Neuronal stem cell (in vitro differentiated cells): ENCODE measurements at regions not wholly inside any gene's neighbourhood (a gene's known extent, or its start where the extent isn't known, plus 50 kb on each side); places are given as distances from the start of the nearest gene placed in this dataset.
"Not testable (repeated sequence)": the region's sequence is repeated elsewhere in the genome, so short reads cannot be mapped to it uniquely, and the experiment has no call there.

Experiments
- DNase-seq: peaks from one replicate; pipeline ENCODE4 v3.0.0-alpha.2; 2013; ENCODE audit warnings: low spot score
- H2AFZ ChIP-seq: one replicate; pipeline ENCODE4 v1.6.1; 2013; ENCODE audit warnings: mild to moderate bottlenecking, low read length, inconsistent platforms
- H2AK5ac ChIP-seq: 2 replicates; pipeline ENCODE4 v1.6.1; 2013; ENCODE audit warnings: low read depth, mild to moderate bottlenecking, inconsistent platforms, low read length, moderate library complexity, mixed read lengths
- H2BK120ac ChIP-seq: 2 replicates; pipeline ENCODE4 v1.6.1; 2013; ENCODE audit warnings: low read depth, mild to moderate bottlenecking, inconsistent platforms, low read length, moderate library complexity, mixed read lengths
- H2BK12ac ChIP-seq: one replicate; pipeline ENCODE4 v1.6.1; 2013; ENCODE audit warnings: low read length, inconsistent platforms
- H2BK15ac ChIP-seq: 2 replicates; pipeline ENCODE4 v1.6.1; 2013; ENCODE audit warnings: mild to moderate bottlenecking, low read length, inconsistent platforms, mixed read lengths
- H2BK5ac ChIP-seq: one replicate; pipeline ENCODE4 v1.6.1; 2013; ENCODE audit warnings: inconsistent platforms, mild to moderate bottlenecking, low read length, moderate library complexity
- H3K14ac ChIP-seq: one replicate; pipeline ENCODE4 v1.6.1; 2013; ENCODE audit warnings: low read length, inconsistent platforms
- H3K18ac ChIP-seq: 2 replicates; pipeline ENCODE4 v1.6.1; 2013; ENCODE audit warnings: low read length, inconsistent platforms
- H3K23ac ChIP-seq: 2 replicates; pipeline ENCODE4 v1.6.1; 2013; ENCODE audit warnings: low read depth, mild to moderate bottlenecking, mixed read lengths, low read length, inconsistent platforms; ENCODE audit not compliant: poor library complexity
- H3K27ac ChIP-seq: replicated peaks from 3 replicates; pipeline ENCODE4 v1.5.1; 2013; ENCODE audit warnings: low read length, inconsistent platforms
- H3K27me3 ChIP-seq, 3 experiments: 2 replicates each; pipeline ENCODE4 v1.6.1; 2013; ENCODE audit warnings: low read length in 3 of 3, mild to moderate bottlenecking in 2 of 3, inconsistent platforms in 1 of 3, low read depth in 1 of 3, mixed read lengths in 1 of 3, moderate library complexity in 1 of 3; ENCODE audit not compliant: control insufficient read depth in 3 of 3, insufficient read depth in 3 of 3
- H3K36me3 ChIP-seq, 2 donors: replicated peaks in 1 of 2; 2 replicates each; pipeline ENCODE4 v1.6.1; 2013; ENCODE audit warnings: low read length in 2 of 2; ENCODE audit not compliant: control insufficient read depth in 2 of 2, insufficient read depth in 2 of 2
- H3K4ac ChIP-seq: 2 replicates; pipeline ENCODE4 v1.6.1; 2013; ENCODE audit warnings: inconsistent platforms, mild to moderate bottlenecking, low read length, moderate library complexity
- H3K4me1 ChIP-seq, 2 donors: 1 replicate in 1 of 2; 2 replicates in 1 of 2; pipeline ENCODE4 v1.6.1; 2013; ENCODE audit warnings: low read length in 2 of 2, low read depth in 1 of 2; ENCODE audit not compliant: control insufficient read depth in 2 of 2, insufficient read depth in 1 of 2
- H3K4me2 ChIP-seq: one replicate; pipeline ENCODE4 v1.6.1; 2013; ENCODE audit warnings: mild to moderate bottlenecking, low read length, inconsistent platforms; ENCODE audit not compliant: insufficient read depth, poor library complexity, severe bottlenecking
- H3K4me3 ChIP-seq, 2 donors: 2 replicates each; pipeline ENCODE4 v1.5.1; 2013; ENCODE audit warnings: low read length in 2 of 2, mild to moderate bottlenecking in 2 of 2, inconsistent platforms in 1 of 2, moderate library complexity in 1 of 2
- H3K79me1 ChIP-seq: one replicate; pipeline ENCODE4 v1.6.1; 2013; ENCODE audit warnings: low read depth, mild to moderate bottlenecking, inconsistent platforms, low read length, moderate library complexity
- H3K9ac ChIP-seq: one replicate; pipeline ENCODE4 v1.6.1; 2013; ENCODE audit warnings: mild to moderate bottlenecking, low read depth, low read length, inconsistent platforms; ENCODE audit not compliant: poor library complexity
- H3K9me3 ChIP-seq, 2 donors: replicated peaks in 1 of 2; 2 replicates each; pipeline versions ENCODE3 to v1.6.1; 2013; ENCODE audit warnings: low read length in 2 of 2, mild to moderate bottlenecking in 2 of 2, inconsistent platforms in 1 of 2, low read depth in 1 of 2, mixed read lengths in 1 of 2, moderate library complexity in 1 of 2; ENCODE audit not compliant: control insufficient read depth in 2 of 2, insufficient read depth in 1 of 2
- H4K8ac ChIP-seq: one replicate; pipeline ENCODE4 v1.6.1; 2013; ENCODE audit warnings: low read depth, mild to moderate bottlenecking, inconsistent platforms, low read length, moderate library complexity
- H4K91ac ChIP-seq: one replicate; pipeline ENCODE4 v1.6.1; 2013; ENCODE audit warnings: low read length, low read depth, mild to moderate bottlenecking, inconsistent platforms; ENCODE audit not compliant: poor library complexity
- WGBS, 2 donors: extraction: QIAGEN DNeasy Blood & Tissue Kit; methylation state at CpG; one replicate each; pipeline ENCODE4 v1.1.7; 2013; ENCODE audit warnings: missing lambda C conversion rate in 2 of 2, mixed read lengths in 1 of 2; ENCODE audit not compliant: insufficient read length in 2 of 2, insufficient replicate concordance in 1 of 2; ENCODE audit errors: extremely low coverage in 2 of 2; 5-methylcytosine and 5-hydroxymethylcytosine counted together

DNA sequence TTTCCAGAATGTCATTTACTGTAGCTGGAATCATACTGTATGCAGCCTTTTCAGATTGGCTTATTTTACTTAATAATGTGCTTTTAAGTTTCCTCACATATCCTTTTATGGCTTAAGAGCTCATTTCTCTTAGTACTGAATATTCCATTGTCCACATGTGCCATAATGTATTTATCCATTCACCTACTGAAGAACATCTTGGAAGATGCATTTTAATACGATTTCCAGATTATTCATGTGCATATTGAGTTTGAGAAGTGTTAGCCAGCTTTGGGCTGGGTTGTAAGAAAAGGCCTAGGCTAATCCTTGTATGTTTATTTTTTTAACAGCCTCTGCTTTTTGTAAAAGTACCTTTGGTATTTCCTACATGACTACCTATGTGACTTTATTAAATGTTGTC is 109.3 kb upstream of the MDFIC start:
- no peak overlapping the region for H2BK5ac ChIP-seq
- H3K9ac ChIP-seq = no peak overlapping the region
- no peak overlapping the region for H4K8ac ChIP-seq
- H3K18ac ChIP-seq = no peak overlapping the region
- no peak overlapping the region for H2AK5ac ChIP-seq
- H3K14ac ChIP-seq = no peak overlapping the region
- H3K4me3 ChIP-seq = no peak overlapping the region
- H4K91ac ChIP-seq = no peak overlapping the region
- no peak overlapping the region for H2AFZ ChIP-seq
- H3K9me3 ChIP-seq = no peaks in the 10 kb centered on the region
- no peak overlapping the region for H3K27ac ChIP-seq
- no peak overlapping the region for H3K23ac ChIP-seq
- H3K27me3 ChIP-seq = no peaks in the 10 kb centered on the region
- WGBS, 2 donors = no CpG with 5 or more reads among the region's 1 CpG
- no peaks in the 10 kb centered on the region for H3K4me1 ChIP-seq
- no peak for DNase-seq
- no peak overlapping the region for H2BK15ac ChIP-seq
- H3K36me3 ChIP-seq = no peaks in the 10 kb centered on the region
- H2BK120ac ChIP-seq = no peak overlapping the region
- H3K4ac ChIP-seq = no peak overlapping the region
- no peak overlapping the region for H3K4me2 ChIP-seq
- no peak overlapping the region for H2BK12ac ChIP-seq
- no peaks in the 10 kb centered on the region for H3K79me1 ChIP-seq

DNA sequence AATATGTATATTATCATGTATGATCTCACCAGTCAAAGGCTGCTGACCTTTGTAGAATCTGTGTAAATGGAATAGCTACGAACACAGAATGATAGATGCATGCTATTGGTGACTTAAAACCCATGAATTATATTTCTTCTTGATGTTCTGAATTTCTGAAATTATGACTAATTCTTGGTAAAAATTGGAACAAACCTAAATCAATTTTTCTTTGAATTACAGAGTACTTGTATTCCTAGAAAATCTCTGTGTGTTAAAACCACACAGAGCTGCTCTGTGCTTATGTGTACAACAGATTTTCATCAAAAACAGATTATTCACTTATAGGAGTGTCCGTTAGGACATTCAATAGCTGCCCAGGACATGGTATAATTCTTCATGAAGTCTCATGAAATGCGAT is 108.3 kb upstream of the MDFIC start:
- Histone ChIP-seq H2BK5ac (no peak overlapping the region), H3K9ac (no peak overlapping the region), H3K4me2 (no peak overlapping the region), H3K14ac (no peak overlapping the region), H3K9me3 (no peaks in the 10 kb centered on the region), H3K36me3 (no peaks in the 10 kb centered on the region), H3K4ac (no peak overlapping the region), H3K79me1 (no peaks in the 10 kb centered on the region), H2BK12ac (no peak overlapping the region), H3K18ac (no peak overlapping the region), H2AFZ (no peak overlapping the region), H3K23ac (no peak overlapping the region), H3K27me3 (no peaks in the 10 kb centered on the region), H3K4me1 (no peaks in the 10 kb centered on the region), H2BK15ac (no peak overlapping the region), H2BK120ac (no peak overlapping the region), H3K27ac (no peak overlapping the region), H3K4me3 (no peak overlapping the region), H4K91ac (no peak overlapping the region), H4K8ac (no peak overlapping the region), H2AK5ac (no peak overlapping the region)
- no peak for DNase-seq
- WGBS, 2 donors = no CpG with 5 or more reads among the region's 3 CpGs

DNA sequence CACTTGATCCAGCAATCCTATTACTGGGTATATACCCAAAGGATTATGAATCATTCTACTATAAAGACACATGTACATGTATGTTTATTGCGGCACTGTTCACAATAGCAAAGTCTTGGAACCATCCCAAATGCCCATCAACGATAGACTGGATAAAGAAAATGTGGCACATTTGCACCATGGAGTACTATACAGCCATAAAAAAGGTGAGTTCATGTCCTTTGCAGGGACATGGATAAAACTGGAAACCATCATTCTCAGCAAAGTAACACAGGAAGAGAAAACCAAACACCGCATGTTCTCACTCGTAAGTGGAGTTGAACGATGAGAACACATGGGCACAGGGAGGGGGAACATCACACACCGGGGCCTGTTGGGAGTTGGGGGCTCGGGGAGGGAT is 104.9 kb upstream of the MDFIC start:
- not testable (repeated sequence) for H3K14ac ChIP-seq, H3K4me3 ChIP-seq, H4K91ac ChIP-seq, H3K9me3 ChIP-seq, H2AK5ac ChIP-seq, H3K4me1 ChIP-seq, H2BK12ac ChIP-seq, H3K18ac ChIP-seq, H2BK120ac ChIP-seq, H2BK5ac ChIP-seq, DNase-seq, H3K4ac ChIP-seq, H4K8ac ChIP-seq, H3K27me3 ChIP-seq, H3K79me1 ChIP-seq, H3K27ac ChIP-seq, H2AFZ ChIP-seq, H3K23ac ChIP-seq, H3K4me2 ChIP-seq, H3K9ac ChIP-seq, H3K36me3 ChIP-seq, H2BK15ac ChIP-seq
- WGBS, 2 donors = no CpG with 5 or more reads among the region's 7 CpGs

DNA sequence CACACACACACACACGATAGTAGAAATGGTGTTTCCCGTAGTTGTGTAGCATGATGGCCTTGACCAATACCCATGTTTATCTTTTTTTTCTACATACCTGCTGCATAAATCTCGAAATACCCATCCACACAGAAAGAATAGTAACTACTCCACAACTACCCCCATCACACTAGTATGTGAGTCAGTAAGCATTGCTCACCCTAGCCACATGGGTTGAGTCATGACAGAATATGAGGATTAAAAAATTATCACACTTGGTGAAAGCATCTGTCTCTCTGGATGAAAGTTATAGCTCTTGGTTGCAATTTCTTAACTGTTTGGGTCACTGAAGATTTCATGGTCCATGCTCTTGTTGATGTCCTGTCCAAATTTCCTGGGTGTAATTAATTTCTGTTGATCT is 103.4 kb upstream of the MDFIC start:
- H3K27ac ChIP-seq = no peak overlapping the region

More for the DNA sequence above, 103.4 kb upstream of the MDFIC start:
- H2BK5ac ChIP-seq = no peak overlapping the region
- no peak overlapping the region for H3K14ac ChIP-seq
- no peaks in the 10 kb centered on the region for H3K79me1 ChIP-seq
- no peak overlapping the region for H4K8ac ChIP-seq
- no CpG with 5 or more reads among the region's 3 CpGs for WGBS, 2 donors
- no peak for DNase-seq
- H2BK15ac ChIP-seq = no peak overlapping the region
- H2BK12ac ChIP-seq = no peak overlapping the region
- no peak overlapping the region for H4K91ac ChIP-seq
- H3K36me3 ChIP-seq = no peaks in the 10 kb centered on the region
- H2BK120ac ChIP-seq = no peak overlapping the region
- no peaks in the 10 kb centered on the region for H3K4me1 ChIP-seq
- H2AFZ ChIP-seq = no peak overlapping the region
- H2AK5ac ChIP-seq = no peak overlapping the region
- no peaks in the 10 kb centered on the region for H3K27me3 ChIP-seq
- no peak overlapping the region for H3K9ac ChIP-seq
- no peaks in the 10 kb centered on the region for H3K9me3 ChIP-seq
- no peak overlapping the region for H3K18ac ChIP-seq
- H3K4ac ChIP-seq = no peak overlapping the region
- H3K4me3 ChIP-seq = no peak overlapping the region
- H3K4me2 ChIP-seq = no peak overlapping the region
- no peak overlapping the region for H3K23ac ChIP-seq
